SU-DHL-6 (cell line): ENCODE measurements at regions not wholly inside any gene's neighbourhood (a gene's known extent, or its start where the extent isn't known, plus 50 kb on each side); places are given as distances from the start of the nearest gene placed in this dataset.

Experiments used
- CTCF ChIP-seq: fragments of 200-600 bp; sonication (generic); IDR thresholded peaks from one replicate; pipeline ENCODE4 v1.5.1; 2017; ENCODE audit warnings: antibody characterized with exemption, mild to moderate bottlenecking, low read length, moderate library complexity; ENCODE audit not compliant: insufficient read depth, poor library complexity, severe bottlenecking
- EZH2phosphoT487 ChIP-seq: fragments of 200-600 bp; sonication (generic), shearing (Covaris generic); conservative IDR thresholded peaks from 2 replicates; pipeline ENCODE4 v1.6.1; 2018; ENCODE audit warnings: mild to moderate bottlenecking, antibody characterized with exemption, low read length, moderate library complexity, mixed read lengths

- TF ChIP-seq CTCF (no peak), EZH2phosphoT487 (no peak)
These were observed 217.8 kb upstream of the MAST4 start for GRCh38 chr5:66378407-66378806.
